ENCODE measurements at regions not wholly inside any gene's neighbourhood (a gene's known extent, or its start where the extent isn't known, plus 50 kb on each side); places are given as distances from the start of the nearest gene placed in this dataset.

- TF ChIP-seq Cebpa-rat (IDR thresholded peaks at IDR 0.05) = no peak
- Histone ChIP-seq H3K4me1 (no peaks in the 10 kb centered on the region), H4K20me1 (no peaks in the 10 kb centered on the region), H3K4me3 (no peak overlapping the region), H3K36me3 (no peaks in the 10 kb centered on the region), H3K27me3 (no peaks in the 10 kb centered on the region), H3K27ac (no peak overlapping the region), H3K9ac (no peak overlapping the region), H3K9me3 (no peaks in the 10 kb centered on the region), H3K4me2 (no peak overlapping the region)
Observed at GRCh38 chr18:61222206-61222605, 111.0 kb upstream of the CDH20 start.

DNA sequence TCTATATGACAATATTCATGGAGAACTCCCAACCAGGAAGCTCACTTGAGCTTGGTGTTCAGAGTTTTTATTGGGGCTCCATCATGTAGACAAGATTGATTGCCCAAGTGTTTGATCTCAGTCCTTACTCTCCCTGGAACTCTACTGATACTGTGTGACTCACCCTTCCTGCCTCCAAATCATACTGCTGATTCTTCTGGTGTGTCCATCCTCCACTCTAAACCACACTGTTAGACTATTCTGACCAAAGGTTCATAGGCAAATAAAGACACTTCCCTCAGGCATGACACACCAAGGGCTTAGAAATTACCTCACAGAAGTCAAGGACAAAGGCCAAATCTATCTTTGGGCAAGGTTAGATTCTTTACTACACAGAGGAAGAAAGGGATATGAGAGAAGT, 107.9 kb upstream of the CDH20 start:
- no peaks in the 10 kb centered on the region for H4K20me1 ChIP-seq
- H3K4me2 ChIP-seq = no peak overlapping the region
- H3K36me3 ChIP-seq = no peaks in the 10 kb centered on the region
- H3K9me3 ChIP-seq = no peaks in the 10 kb centered on the region
- no peak overlapping the region for H3K27ac ChIP-seq
- no peaks in the 10 kb centered on the region for H3K4me1 ChIP-seq
- TF ChIP-seq Cebpa-rat (IDR thresholded peaks at IDR 0.05) = no peak
- no peaks in the 10 kb centered on the region for H3K27me3 ChIP-seq
- no peak overlapping the region for H3K9ac ChIP-seq
- H3K4me3 ChIP-seq = no peak overlapping the region

DNA sequence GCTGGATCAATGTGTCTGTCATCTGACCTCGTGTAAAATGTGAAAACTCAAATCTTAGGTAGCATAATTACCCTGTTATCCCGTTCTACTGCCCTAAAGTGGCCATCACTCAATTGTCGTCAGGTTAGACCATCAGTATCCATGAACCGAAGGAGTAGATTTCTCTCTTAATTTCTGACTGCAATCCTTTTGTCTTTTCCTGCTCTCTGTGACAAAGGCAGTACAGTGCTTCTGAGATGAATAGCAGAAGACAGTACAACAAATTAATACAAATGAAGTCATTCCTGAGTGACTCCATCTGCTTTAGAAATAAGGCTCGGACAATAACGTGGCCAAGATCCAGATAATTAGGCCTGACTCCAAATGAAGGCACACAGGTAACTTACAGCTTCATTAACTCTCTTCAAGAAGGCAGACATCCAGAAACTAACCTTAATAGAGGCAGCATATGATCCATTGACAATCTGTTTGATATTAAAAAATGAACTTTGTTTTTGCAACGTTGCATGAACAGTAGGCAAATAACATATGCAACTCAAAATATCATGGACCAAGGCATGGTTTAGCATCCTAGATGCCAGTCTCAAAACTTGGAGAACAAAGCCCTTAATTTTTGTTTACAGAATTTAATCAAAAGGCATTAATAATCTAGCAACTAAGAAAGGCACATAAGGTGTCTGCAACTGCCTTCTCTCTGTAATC, 96.7 kb upstream of the CDH20 start:
- no peak for TF ChIP-seq Cebpa-rat (IDR thresholded peaks at IDR 0.05)
- H3K4me2 ChIP-seq = no peak overlapping the region

GRCh38 chr18:61237529-61237928, 95.7 kb upstream of the CDH20 start:
- Histone ChIP-seq H3K36me3 (no peaks in the 10 kb centered on the region), H3K4me3 (no peak overlapping the region), H4K20me1 (no peaks in the 10 kb centered on the region), H3K4me2 (no peak overlapping the region), H3K9me3 (no peaks in the 10 kb centered on the region), H3K9ac (no peak overlapping the region), H3K4me1 (no peaks in the 10 kb centered on the region), H3K27ac (no peak overlapping the region), H3K27me3 (no peaks in the 10 kb centered on the region)
- no peak for TF ChIP-seq Cebpa-rat (IDR thresholded peaks at IDR 0.05)

More for the DNA sequence above, 96.7 kb upstream of the CDH20 start:
- H3K9ac ChIP-seq = no peak overlapping the region
- no peak overlapping the region for H3K27ac ChIP-seq
- no peaks in the 10 kb centered on the region for H4K20me1 ChIP-seq
- H3K4me3 ChIP-seq = no peak overlapping the region
- no peaks in the 10 kb centered on the region for H3K36me3 ChIP-seq
- H3K4me1 ChIP-seq = no peaks in the 10 kb centered on the region
- H3K9me3 ChIP-seq = no peaks in the 10 kb centered on the region
- H3K27me3 ChIP-seq = no peaks in the 10 kb centered on the region

- no peak overlapping the region for H3K9ac ChIP-seq
- H3K4me3 ChIP-seq = no peak overlapping the region
- no peaks in the 10 kb centered on the region for H3K36me3 ChIP-seq
Observed at GRCh38 chr18:61239051-61239450, 94.2 kb upstream of the CDH20 start.

GRCh38 chr18:61241260-61241853, 91.9 kb upstream of the CDH20 start:
- Histone ChIP-seq H3K36me3 (no peaks in the 10 kb centered on the region), H3K9ac (no peak overlapping the region), H3K4me1 (no peaks in the 10 kb centered on the region), H3K27me3 (no peaks in the 10 kb centered on the region), H3K9me3 (no peaks in the 10 kb centered on the region), H3K27ac (no peak overlapping the region), H3K4me3 (no peak overlapping the region), H4K20me1 (no peaks in the 10 kb centered on the region), H3K4me2 (no peak overlapping the region)
- no peak for TF ChIP-seq Cebpa-rat (IDR thresholded peaks at IDR 0.05)

More at GRCh38 chr18:61239051-61239450, 94.2 kb upstream of the CDH20 start:
- no peaks in the 10 kb centered on the region for H3K27me3 ChIP-seq
- no peaks in the 10 kb centered on the region for H3K9me3 ChIP-seq
- TF ChIP-seq Cebpa-rat (IDR thresholded peaks at IDR 0.05) = no peak
- H3K27ac ChIP-seq = no peak overlapping the region
- H3K4me2 ChIP-seq = no peak overlapping the region
- no peaks in the 10 kb centered on the region for H4K20me1 ChIP-seq
- no peaks in the 10 kb centered on the region for H3K4me1 ChIP-seq

GRCh38 chr18:61244632-61245031, 88.6 kb upstream of the CDH20 start:
- no peak overlapping the region for H3K4me3 ChIP-seq
- no peaks in the 10 kb centered on the region for H4K20me1 ChIP-seq
- H3K9ac ChIP-seq = no peak overlapping the region
- TF ChIP-seq Cebpa-rat (IDR thresholded peaks at IDR 0.05) = no peak
- H3K4me2 ChIP-seq = no peak overlapping the region
- H3K27ac ChIP-seq = no peak overlapping the region
- no peaks in the 10 kb centered on the region for H3K27me3 ChIP-seq
- H3K4me1 ChIP-seq = no peaks in the 10 kb centered on the region
- no peaks in the 10 kb centered on the region for H3K36me3 ChIP-seq
- H3K9me3 ChIP-seq = no peaks in the 10 kb centered on the region

DNA sequence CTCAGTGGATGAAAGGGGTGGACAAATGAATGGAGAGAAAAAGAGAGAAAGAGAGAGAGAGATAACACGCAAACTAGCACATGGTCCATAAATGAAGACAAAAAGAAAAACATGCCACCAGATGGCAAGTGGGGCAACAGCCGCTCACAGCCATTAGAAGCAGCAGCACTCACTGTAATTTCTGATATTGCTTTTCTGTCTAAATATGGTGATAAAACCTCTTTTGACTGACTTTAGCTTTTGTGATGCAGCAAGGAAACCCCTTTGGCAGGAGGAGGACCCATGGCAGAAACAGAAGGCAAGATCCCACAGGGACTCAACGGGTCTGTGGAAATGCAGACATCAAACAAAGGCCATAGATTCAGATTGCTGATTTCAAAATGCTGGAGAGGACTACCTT, 88.0 kb upstream of the CDH20 start:
- Histone ChIP-seq H3K4me3 (no peak overlapping the region), H3K9ac (no peak overlapping the region), H3K27me3 (no peaks in the 10 kb centered on the region), H3K36me3 (no peaks in the 10 kb centered on the region), H4K20me1 (no peaks in the 10 kb centered on the region), H3K9me3 (no peaks in the 10 kb centered on the region), H3K4me1 (no peaks in the 10 kb centered on the region), H3K27ac (no peak overlapping the region), H3K4me2 (no peak overlapping the region)
- no peak for TF ChIP-seq Cebpa-rat (IDR thresholded peaks at IDR 0.05)

DNA sequence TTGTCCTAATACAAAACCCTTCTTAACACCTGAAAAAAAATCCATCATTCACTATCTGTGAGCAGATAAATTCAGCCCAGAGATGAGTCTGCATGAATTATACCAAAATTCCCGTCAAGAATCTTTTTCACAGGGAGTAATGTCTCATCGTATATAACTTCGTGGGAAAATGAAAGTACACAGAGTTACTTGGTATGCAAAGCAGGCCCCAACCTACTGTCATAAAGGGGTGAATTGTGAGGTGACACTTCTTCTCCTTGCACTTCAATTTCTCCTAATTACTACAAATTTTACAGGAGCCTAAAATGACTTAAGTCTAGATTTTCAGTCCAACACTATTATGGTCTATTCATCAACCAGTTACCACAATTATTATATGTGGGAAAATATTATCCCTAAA, 84.6 kb upstream of the CDH20 start:
- Histone ChIP-seq H3K27me3 (no peaks in the 10 kb centered on the region), H3K27ac (no peak overlapping the region), H3K4me1 (no peaks in the 10 kb centered on the region), H3K9ac (no peak overlapping the region), H3K9me3 (no peaks in the 10 kb centered on the region), H3K4me2 (no peak overlapping the region), H4K20me1 (no peaks in the 10 kb centered on the region), H3K36me3 (no peaks in the 10 kb centered on the region), H3K4me3 (no peak overlapping the region)
- no peak for TF ChIP-seq Cebpa-rat (IDR thresholded peaks at IDR 0.05)

DNA sequence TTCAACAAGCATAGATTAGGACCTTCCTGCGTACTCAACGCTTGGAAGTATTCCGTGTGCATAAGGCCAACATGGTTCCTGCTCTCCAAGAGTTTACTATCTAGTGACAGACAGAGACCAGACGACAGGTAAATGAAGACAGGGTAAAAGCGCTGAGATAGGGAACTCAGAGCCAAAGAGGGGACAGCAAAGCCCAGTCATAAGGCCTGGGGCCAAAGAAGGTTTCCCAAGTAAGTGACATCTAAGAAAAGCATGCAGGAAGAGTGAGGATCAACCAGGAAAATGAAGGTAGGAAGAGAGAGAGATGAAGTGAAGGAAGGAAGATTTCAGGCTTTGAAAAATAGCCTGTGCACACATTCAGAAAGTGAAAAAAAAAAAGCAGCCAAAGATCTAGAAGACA, 76.9 kb upstream of the CDH20 start:
- no peaks in the 10 kb centered on the region for H3K9me3 ChIP-seq
- H3K27ac ChIP-seq = no peak overlapping the region
- H3K36me3 ChIP-seq = no peaks in the 10 kb centered on the region
- H3K4me3 ChIP-seq = no peak overlapping the region
- H3K27me3 ChIP-seq = no peaks in the 10 kb centered on the region
- no peaks in the 10 kb centered on the region for H3K4me1 ChIP-seq
- no peaks in the 10 kb centered on the region for H4K20me1 ChIP-seq
- TF ChIP-seq Cebpa-rat (IDR thresholded peaks at IDR 0.05) = no peak
- no peak overlapping the region for H3K4me2 ChIP-seq
- no peak overlapping the region for H3K9ac ChIP-seq
